ENCODE measurements at regions not wholly inside any gene's neighbourhood (a gene's known extent, or its start where the extent isn't known, plus 50 kb on each side); places are given as distances from the start of the nearest gene placed in this dataset.
A peak's percentile ranks its signal among the peaks of the same experiment; 100 is the strongest.
"Not testable (repeated sequence)": the region's sequence is repeated elsewhere in the genome, so short reads cannot be mapped to it uniquely, and the experiment has no call there.

DNA sequence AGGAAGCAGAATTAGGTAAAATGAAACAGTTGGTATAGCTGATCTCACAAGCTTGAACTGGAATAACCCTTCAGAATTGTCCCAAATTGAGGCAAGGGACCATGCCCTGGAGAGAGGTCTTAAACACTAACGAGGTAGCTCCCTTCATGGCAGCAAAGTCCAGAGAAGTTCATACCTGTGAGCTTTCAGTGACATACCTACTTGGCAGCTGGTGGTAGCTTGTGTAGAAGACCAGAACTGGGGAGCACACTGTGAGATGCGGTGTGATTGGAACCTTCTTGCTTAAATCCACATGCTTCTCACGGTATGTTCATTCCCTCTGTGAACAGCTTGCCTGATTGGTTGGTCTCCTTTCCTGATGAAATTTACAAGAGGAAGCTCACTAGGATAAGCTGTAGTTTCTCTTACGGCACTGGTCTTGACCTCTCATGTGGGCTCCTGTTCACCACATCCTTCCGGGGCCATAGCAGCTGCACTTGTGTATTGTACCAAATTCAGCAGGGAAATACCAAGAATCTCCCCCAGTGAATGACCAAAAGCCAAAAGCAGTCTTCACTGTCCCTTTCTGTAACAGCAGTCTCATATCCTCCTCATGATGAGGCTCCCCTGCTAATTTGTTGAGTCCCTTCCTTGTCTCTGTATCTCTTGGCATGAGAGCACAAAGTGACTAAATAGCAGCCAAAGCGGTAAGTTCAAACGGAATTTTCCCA, 483.7 kb upstream of the FRG2C start:
- WGBS (ENCODE audit: insufficient coverage): 92% methylated on average over 4 of the region's 7 CpGs
- Histone ChIP-seq H3K4me3 (ENCODE audit: low read length) (no peak overlapping the region), H3K36me3 (ENCODE audit: control insufficient read depth, insufficient read depth, low read length) (no peaks in the 10 kb centered on the region), H3K9me3 (replicated peaks; ENCODE audit: control insufficient read depth, low read depth, low read length) (no peaks in the 10 kb centered on the region), H3K4me1 (ENCODE audit: control insufficient read depth, insufficient read depth, low read length) (no peaks in the 10 kb centered on the region), H3K27ac (ENCODE audit: low read length) (no peak overlapping the region), H3K27me3 (ENCODE audit: control insufficient read depth, insufficient read depth, low read length) (no peaks in the 10 kb centered on the region)
- no peak for DNase-seq

DNA sequence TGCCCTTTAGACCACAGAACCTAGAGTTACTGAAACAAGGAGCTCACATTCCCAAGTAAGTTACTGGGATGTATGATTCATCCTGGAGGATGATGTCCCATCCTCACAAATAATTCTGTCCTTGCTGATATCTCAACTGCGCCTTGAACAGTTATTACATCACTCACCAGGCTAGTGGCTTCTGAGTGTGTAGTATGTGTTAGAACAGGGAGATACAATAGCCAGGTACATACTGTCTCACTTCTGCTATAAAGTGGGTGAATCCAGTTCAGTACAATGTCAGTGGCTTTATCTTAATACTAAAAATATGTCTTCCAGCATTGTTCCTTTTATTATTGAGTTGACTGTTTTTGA, 483.2 kb upstream of the FRG2C start:
- Histone ChIP-seq H3K27ac (ENCODE audit: low read length) (no peak overlapping the region), H3K4me3 (ENCODE audit: low read length) (no peak overlapping the region), H3K4me1 (ENCODE audit: control insufficient read depth, insufficient read depth, low read length) (no peaks in the 10 kb centered on the region), H3K9me3 (replicated peaks; ENCODE audit: control insufficient read depth, low read depth, low read length) (no peaks in the 10 kb centered on the region), H3K27me3 (ENCODE audit: control insufficient read depth, insufficient read depth, low read length) (no peaks in the 10 kb centered on the region), H3K36me3 (ENCODE audit: control insufficient read depth, insufficient read depth, low read length) (no peaks in the 10 kb centered on the region)
- WGBS (ENCODE audit: insufficient coverage): no CpG with 5 or more reads among the region's 1 CpG
- DNase-seq: no peak

DNA sequence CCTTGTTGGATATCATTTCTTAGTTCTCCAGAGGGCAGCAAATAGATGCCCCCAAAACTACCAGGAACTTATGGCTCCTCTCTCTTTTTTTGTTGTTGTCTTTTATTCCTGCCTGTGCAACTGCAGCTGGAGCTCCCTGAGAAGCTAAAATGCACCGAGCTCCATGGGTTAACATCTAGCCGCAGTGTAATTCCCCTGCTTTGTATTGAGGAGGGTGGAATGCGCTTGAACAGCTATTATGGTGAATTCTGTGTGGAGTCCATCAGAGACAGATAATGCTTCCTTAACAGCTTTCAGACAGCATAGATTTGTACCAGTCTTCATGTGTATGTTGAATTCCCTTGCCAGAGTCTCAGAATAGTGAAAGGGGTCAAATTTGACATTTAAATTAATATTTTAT, 475.2 kb upstream of the FRG2C start:
- H3K27me3 ChIP-seq (ENCODE audit: control insufficient read depth, insufficient read depth, low read length): no peaks in the 10 kb centered on the region
- no peak overlapping the region for H3K27ac ChIP-seq (ENCODE audit: low read length)
- H3K36me3 ChIP-seq (ENCODE audit: control insufficient read depth, insufficient read depth, low read length): no peaks in the 10 kb centered on the region
- no peaks in the 10 kb centered on the region for H3K4me1 ChIP-seq (ENCODE audit: control insufficient read depth, insufficient read depth, low read length)
- H3K4me3 ChIP-seq (ENCODE audit: low read length): no peak overlapping the region
- no peaks in the 10 kb centered on the region for H3K9me3 ChIP-seq (replicated peaks; ENCODE audit: control insufficient read depth, low read depth, low read length)
- no CpG with 5 or more reads among the region's 3 CpGs for WGBS (ENCODE audit: insufficient coverage)
- no peak for DNase-seq

DNA sequence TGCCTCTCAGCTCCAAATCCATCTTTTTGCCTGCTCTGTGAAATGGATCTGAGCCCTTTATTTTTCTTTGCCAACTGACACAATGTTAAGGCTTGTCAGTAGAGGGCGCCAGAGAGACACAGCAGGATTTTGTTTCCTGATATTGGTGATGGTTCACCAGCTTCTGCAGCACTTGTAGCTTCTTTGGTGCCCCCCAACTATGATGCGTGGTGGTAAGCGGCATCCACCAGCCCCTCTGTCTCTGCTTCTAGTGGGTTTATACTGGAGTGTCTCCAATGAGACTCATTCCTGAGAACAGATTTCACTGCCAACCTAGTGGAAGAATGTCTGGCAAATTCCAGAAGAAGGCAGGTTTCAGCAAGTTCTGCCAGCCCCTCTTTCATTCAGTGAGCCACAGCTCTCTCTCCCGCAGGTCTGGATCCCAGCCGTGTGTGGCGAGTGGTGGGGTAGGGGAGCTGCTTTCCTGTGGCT, 471.9 kb upstream of the FRG2C start:
- WGBS (ENCODE audit: insufficient coverage): no CpG with 5 or more reads among the region's 6 CpGs
- H3K9me3 ChIP-seq (replicated peaks; ENCODE audit: control insufficient read depth, low read depth, low read length): no peaks in the 10 kb centered on the region
- peak; percentile 50 for DNase-seq
- no peak overlapping the region for H3K4me3 ChIP-seq (ENCODE audit: low read length)
- H3K36me3 ChIP-seq (ENCODE audit: control insufficient read depth, insufficient read depth, low read length): no peaks in the 10 kb centered on the region
- no peak overlapping the region for H3K27ac ChIP-seq (ENCODE audit: low read length)
- H3K4me1 ChIP-seq (ENCODE audit: control insufficient read depth, insufficient read depth, low read length): no peaks in the 10 kb centered on the region
- H3K27me3 ChIP-seq (ENCODE audit: control insufficient read depth, insufficient read depth, low read length): no peaks in the 10 kb centered on the region

DNA sequence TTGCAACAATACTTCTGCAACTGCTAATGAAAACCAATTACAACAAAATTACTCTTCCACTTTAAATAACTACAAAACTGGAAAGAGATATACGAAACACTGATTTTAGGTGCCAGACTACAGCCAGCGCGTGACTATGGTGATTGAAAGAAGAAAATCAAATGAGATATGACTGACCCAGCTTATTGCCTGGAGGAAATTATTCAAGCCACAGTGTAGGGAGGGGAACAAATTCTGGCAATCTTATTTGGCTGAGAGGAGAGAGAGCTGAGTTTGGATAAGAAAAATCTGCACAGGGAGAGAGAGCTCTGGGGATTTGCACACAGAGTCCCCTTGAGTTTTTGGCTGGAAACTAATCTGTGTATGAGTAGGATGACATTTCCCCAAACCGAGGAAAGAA, 470.3 kb upstream of the FRG2C start:
- no peaks in the 10 kb centered on the region for H3K36me3 ChIP-seq (ENCODE audit: control insufficient read depth, insufficient read depth, low read length)
- no peak overlapping the region for H3K4me3 ChIP-seq (ENCODE audit: low read length)
- no peaks in the 10 kb centered on the region for H3K27me3 ChIP-seq (ENCODE audit: control insufficient read depth, insufficient read depth, low read length)
- no peaks in the 10 kb centered on the region for H3K9me3 ChIP-seq (replicated peaks; ENCODE audit: control insufficient read depth, low read depth, low read length)
- DNase-seq: no peak
- no peaks in the 10 kb centered on the region for H3K4me1 ChIP-seq (ENCODE audit: control insufficient read depth, insufficient read depth, low read length)
- 90% methylated on average over 2 of the region's 4 CpGs for WGBS (ENCODE audit: insufficient coverage)
- H3K27ac ChIP-seq (ENCODE audit: low read length): no peak overlapping the region

DNA sequence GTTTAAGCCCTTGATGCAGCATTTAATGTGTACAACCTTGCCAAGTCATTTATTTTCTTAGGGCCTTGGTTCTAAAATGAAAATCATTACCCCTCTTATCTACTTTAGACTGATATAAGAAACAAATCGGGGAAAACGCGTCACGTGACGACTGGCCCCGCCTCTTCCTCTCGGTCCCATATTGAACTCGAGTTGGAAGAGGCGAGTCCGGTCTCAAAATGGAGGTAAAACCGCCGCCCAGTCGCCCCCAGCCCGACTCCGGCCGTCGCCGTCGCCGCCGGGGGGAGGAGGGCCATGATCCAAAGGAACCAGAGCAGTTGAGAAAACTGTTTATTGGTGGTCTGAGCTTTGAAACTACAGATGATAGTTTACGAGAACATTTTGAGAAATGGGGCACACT, 449.8 kb upstream of the FRG2C start:
- not testable (repeated sequence) for H3K36me3 ChIP-seq (ENCODE audit: control insufficient read depth, insufficient read depth, low read length); H3K27ac ChIP-seq (ENCODE audit: low read length); DNase-seq; H3K4me3 ChIP-seq (ENCODE audit: low read length); H3K9me3 ChIP-seq (replicated peaks; ENCODE audit: control insufficient read depth, low read depth, low read length); H3K4me1 ChIP-seq (ENCODE audit: control insufficient read depth, insufficient read depth, low read length); H3K27me3 ChIP-seq (ENCODE audit: control insufficient read depth, insufficient read depth, low read length)
- 88% methylated on average over 3 of the region's 22 CpGs for WGBS (ENCODE audit: insufficient coverage)

DNA sequence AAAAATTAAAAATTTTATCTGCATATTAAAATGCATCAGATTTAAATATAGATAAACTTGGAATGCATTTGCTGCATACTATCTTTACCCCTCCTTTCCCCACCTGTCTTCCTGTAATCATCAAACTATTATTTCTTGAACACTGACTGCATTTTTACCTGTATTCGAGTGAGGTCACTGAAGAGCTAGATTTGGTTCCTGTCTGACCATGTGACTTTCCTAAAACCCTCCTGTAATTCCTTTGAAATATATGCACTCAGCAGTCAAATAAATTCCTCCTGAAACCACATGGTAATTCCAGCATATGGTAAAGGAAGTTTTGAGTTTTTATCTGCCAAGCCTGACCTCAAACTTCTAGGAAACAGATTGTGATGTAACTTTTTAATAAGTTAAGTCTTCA, 445.6 kb upstream of the FRG2C start:
- Histone ChIP-seq H3K4me1 (ENCODE audit: control insufficient read depth, insufficient read depth, low read length) (no peaks in the 10 kb centered on the region), H3K36me3 (ENCODE audit: control insufficient read depth, insufficient read depth, low read length) (no peaks in the 10 kb centered on the region), H3K27me3 (ENCODE audit: control insufficient read depth, insufficient read depth, low read length) (no peaks in the 10 kb centered on the region), H3K9me3 (replicated peaks; ENCODE audit: control insufficient read depth, low read depth, low read length) (no peaks in the 10 kb centered on the region), H3K4me3 (ENCODE audit: low read length) (no peak overlapping the region), H3K27ac (ENCODE audit: low read length) (no peak overlapping the region)
- 20% methylated on average over 1 of the region's 1 CpG for WGBS (ENCODE audit: insufficient coverage)
- DNase-seq: no peak

DNA sequence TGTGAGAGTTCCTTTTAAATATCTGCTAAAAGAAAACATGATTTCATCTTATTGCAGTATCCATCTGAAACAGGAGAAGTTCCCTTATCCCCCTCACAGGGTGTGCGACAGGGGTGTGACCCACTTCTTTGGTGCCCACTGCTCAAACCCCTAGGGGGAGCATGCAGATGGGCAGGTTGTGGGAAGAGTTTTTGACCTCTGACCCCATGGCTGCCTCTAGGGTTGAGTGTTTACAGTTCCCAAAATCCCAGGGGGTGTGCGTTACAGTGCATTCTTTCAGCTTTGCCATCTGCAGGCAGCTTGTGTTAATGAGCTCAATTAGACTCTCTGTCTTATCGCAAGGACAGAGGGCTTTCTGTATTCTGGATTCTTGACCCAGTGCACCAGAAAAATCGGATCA, 443.2 kb upstream of the FRG2C start:
- 56% methylated on average over 4 of the region's 4 CpGs for WGBS (ENCODE audit: insufficient coverage)
- no peaks in the 10 kb centered on the region for H3K27me3 ChIP-seq (ENCODE audit: control insufficient read depth, insufficient read depth, low read length)
- H3K36me3 ChIP-seq (ENCODE audit: control insufficient read depth, insufficient read depth, low read length): no peaks in the 10 kb centered on the region
- H3K4me1 ChIP-seq (ENCODE audit: control insufficient read depth, insufficient read depth, low read length): no peaks in the 10 kb centered on the region
- no peaks in the 10 kb centered on the region for H3K9me3 ChIP-seq (replicated peaks; ENCODE audit: control insufficient read depth, low read depth, low read length)
- no peak overlapping the region for H3K4me3 ChIP-seq (ENCODE audit: low read length)
- DNase-seq: no peak
- no peak overlapping the region for H3K27ac ChIP-seq (ENCODE audit: low read length)

DNA sequence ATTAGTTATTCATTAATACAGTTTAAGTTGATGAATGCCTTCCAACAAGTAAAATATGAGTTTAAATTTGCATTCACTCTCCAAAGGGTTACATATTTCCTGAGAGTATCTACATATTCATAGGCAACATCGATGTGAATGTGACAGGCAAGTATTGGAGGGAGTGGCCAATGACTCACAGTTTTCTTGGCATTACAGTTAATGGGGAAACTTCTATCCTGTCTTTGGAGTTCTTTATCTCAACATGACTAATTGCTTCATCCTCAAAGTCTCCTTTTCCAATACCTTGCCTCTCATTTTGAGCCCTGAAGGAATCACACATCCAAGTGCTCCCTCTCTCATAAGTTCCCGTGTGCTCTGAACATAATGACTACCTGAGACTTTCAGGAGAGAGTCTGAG, 439.7 kb upstream of the FRG2C start:
- WGBS (ENCODE audit: insufficient coverage): no CpG with 5 or more reads among the region's 2 CpGs
- H3K4me3 ChIP-seq (ENCODE audit: low read length): no peak overlapping the region
- H3K27me3 ChIP-seq (ENCODE audit: control insufficient read depth, insufficient read depth, low read length): no peaks in the 10 kb centered on the region
- no peaks in the 10 kb centered on the region for H3K36me3 ChIP-seq (ENCODE audit: control insufficient read depth, insufficient read depth, low read length)
- H3K4me1 ChIP-seq (ENCODE audit: control insufficient read depth, insufficient read depth, low read length): no peaks in the 10 kb centered on the region
- H3K27ac ChIP-seq (ENCODE audit: low read length): no peak overlapping the region
- no peaks in the 10 kb centered on the region for H3K9me3 ChIP-seq (replicated peaks; ENCODE audit: control insufficient read depth, low read depth, low read length)
- no peak for DNase-seq

DNA sequence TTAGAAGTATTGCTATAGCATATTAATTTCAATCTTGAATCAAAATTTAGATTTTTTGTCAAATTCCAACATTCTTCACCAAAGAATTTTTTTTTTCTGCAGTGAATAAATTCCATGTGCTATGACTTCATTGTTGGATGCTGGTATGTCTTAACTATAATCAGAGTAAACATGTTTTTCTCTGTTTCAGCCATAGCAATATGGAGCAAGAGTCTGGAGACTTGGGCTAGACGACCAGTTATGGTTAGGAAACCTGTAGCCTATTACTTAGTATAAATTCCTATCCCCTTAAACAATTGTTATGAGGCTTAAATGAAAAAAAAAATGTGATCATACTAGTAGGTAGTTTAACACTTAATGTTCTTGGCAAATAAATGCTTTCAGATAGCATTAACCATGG, 431.9 kb upstream of the FRG2C start:
- DNase-seq: peak; percentile 7
- no peaks in the 10 kb centered on the region for H3K36me3 ChIP-seq (ENCODE audit: control insufficient read depth, insufficient read depth, low read length)
- H3K9me3 ChIP-seq (replicated peaks; ENCODE audit: control insufficient read depth, low read depth, low read length): no peaks in the 10 kb centered on the region
- H3K4me1 ChIP-seq (ENCODE audit: control insufficient read depth, insufficient read depth, low read length): no peaks in the 10 kb centered on the region
- H3K4me3 ChIP-seq (ENCODE audit: low read length): no peak overlapping the region
- WGBS (ENCODE audit: insufficient coverage): no CpG with 5 or more reads among the region's 1 CpG
- no peaks in the 10 kb centered on the region for H3K27me3 ChIP-seq (ENCODE audit: control insufficient read depth, insufficient read depth, low read length)
- H3K27ac ChIP-seq (ENCODE audit: low read length): no peak overlapping the region

DNA sequence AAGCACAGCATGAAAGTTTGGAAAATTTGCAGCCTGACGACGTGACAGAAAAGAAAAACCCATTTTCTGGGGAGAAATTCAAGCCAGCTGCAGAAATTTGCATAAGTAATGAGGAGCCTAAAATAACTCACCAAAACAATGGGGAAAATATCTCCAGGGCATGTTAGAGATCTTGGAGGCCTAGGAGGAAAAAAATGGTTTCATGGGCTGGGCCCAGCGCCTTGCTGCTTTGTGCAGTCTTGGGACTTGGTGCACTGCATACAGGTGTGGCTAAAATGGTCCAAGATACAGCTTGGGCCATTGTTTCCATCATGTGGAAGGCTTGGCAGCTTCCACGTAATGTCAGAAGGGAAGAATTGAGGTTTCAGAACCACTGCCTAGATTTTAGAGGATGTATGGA, 428.5 kb upstream of the FRG2C start:
- H3K4me1 ChIP-seq (ENCODE audit: control insufficient read depth, insufficient read depth, low read length): no peaks in the 10 kb centered on the region
- H3K9me3 ChIP-seq (replicated peaks; ENCODE audit: control insufficient read depth, low read depth, low read length): no peaks in the 10 kb centered on the region
- no peaks in the 10 kb centered on the region for H3K27me3 ChIP-seq (ENCODE audit: control insufficient read depth, insufficient read depth, low read length)
- no peak for DNase-seq
- no peak overlapping the region for H3K27ac ChIP-seq (ENCODE audit: low read length)
- H3K4me3 ChIP-seq (ENCODE audit: low read length): no peak overlapping the region
- WGBS (ENCODE audit: insufficient coverage): 81% methylated on average over 2 of the region's 4 CpGs
- H3K36me3 ChIP-seq (ENCODE audit: control insufficient read depth, insufficient read depth, low read length): no peaks in the 10 kb centered on the region
